Ishikawa (cell line): ENCODE measurements at regions not wholly inside any gene's neighbourhood (a gene's known extent, or its start where the extent isn't known, plus 50 kb on each side); places are given as distances from the start of the nearest gene placed in this dataset.

Experiments used
- CEBPB ChIP-seq: IDR thresholded peaks from 2 replicates; pipeline ENCODE4 v1.6.1; 2012
- CREB1 ChIP-seq: IDR thresholded peaks from 2 replicates; pipeline ENCODE4 v1.6.1; 2012; ENCODE audit warnings: low read depth
- EP300 ChIP-seq: IDR thresholded peaks from 2 replicates; pipeline ENCODE4 v1.6.1; 2012; ENCODE audit warnings: borderline replicate concordance
- NFIC ChIP-seq: IDR thresholded peaks from 2 replicates; pipeline ENCODE4 v1.6.1; 2012
- REST ChIP-seq: IDR thresholded peaks from 2 replicates; pipeline ENCODE4 v1.6.1; 2012; ENCODE audit warnings: low read depth, mild to moderate bottlenecking
- TAF1 ChIP-seq: IDR thresholded peaks from 2 replicates; pipeline ENCODE4 v1.6.1; 2012; ENCODE audit warnings: low read depth, mild to moderate bottlenecking
- USF1 ChIP-seq: IDR thresholded peaks from 2 replicates; pipeline ENCODE4 v1.6.1; 2012
- YY1 ChIP-seq: IDR thresholded peaks from 2 replicates; pipeline ENCODE4 v1.6.1; 2012; ENCODE audit warnings: low read depth
- TF ChIP-seq, protein P1 (sequence below): IDR thresholded peaks from 2 replicates; pipeline ENCODE4 v1.6.1; 2012

- TF ChIP-seq TAF1 (no peak), USF1 (no peak), CEBPB (no peak), YY1 (no peak), REST (no peak), EP300 (no peak), NFIC (no peak), CREB1 (no peak)
- TF ChIP-seq, protein P1, sequence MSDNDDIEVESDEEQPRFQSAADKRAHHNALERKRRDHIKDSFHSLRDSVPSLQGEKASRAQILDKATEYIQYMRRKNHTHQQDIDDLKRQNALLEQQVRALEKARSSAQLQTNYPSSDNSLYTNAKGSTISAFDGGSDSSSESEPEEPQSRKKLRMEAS, result no peak
Measured at GRCh38 chr4:161010227-161010626, 1153.6 kb downstream of the FSTL5 start.
